NCI-H510A treated with DMSO at 0.1 percent for 48 hours (cell line): ENCODE measurements at regions not wholly inside any gene's neighbourhood (a gene's known extent, or its start where the extent isn't known, plus 50 kb on each side); places are given as distances from the start of the nearest gene placed in this dataset.
"Not testable (repeated sequence)": the region's sequence is repeated elsewhere in the genome, so short reads cannot be mapped to it uniquely, and the experiment has no call there.

Experiments
- DNase-seq: peaks from one replicate; lab custom pipeline; 2025; lab: John Stamatoyannopoulos, UW

DNA sequence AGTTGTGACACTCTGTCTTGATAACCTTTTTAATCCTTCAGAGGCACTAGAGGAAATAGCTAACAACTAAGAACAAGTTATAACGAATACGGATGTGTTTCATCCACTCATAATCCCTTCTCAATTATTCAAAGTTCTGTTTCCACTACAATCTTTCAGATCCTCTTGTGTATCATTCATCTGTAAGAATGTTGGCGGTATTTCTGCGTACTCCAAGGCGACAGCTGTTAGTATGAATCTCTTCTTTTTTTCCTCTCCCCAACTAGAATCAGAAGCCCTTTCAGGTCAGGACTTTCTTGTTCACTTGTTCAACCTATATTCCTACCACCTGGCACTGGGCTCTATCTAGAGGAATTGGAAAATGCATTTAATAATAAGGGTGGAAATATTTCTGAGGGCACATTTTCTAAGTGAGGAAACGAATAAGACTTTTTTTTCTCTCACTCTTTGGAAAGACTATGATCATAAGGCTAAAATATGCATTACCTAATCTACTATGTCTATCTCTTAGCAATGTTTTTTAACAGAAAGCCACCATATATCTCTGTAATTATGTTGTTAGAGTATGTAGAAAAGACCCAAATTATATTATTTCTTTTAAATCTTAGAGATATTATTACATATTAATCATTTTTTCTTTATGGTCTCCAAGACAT is 492.9 kb downstream of the PCDH20 start:
- no peak for DNase-seq

DNA sequence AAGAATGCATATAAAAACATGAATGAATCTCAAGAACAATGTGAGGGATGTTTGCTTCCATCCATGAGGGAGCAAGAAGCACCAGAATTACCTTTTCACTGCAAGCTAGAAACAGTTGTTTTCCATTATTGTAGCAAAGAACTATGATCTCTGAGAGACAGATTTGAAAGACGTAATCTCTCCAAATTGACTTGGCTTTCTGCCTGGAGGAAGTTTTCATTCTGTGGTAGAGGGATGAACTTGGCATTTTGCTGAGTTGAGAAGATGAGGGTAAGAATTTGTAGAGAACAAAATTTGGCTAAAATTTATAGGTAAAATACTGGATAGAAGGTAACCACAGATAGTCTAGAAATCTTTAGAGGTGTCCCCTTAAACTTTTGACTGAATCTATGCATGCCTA is 496.8 kb downstream of the TDRD3 start:
- no peak for DNase-seq

GRCh38 chr13:60887711-60888110 is 490.7 kb downstream of the TDRD3 start:
- DNase-seq = no peak

DNA sequence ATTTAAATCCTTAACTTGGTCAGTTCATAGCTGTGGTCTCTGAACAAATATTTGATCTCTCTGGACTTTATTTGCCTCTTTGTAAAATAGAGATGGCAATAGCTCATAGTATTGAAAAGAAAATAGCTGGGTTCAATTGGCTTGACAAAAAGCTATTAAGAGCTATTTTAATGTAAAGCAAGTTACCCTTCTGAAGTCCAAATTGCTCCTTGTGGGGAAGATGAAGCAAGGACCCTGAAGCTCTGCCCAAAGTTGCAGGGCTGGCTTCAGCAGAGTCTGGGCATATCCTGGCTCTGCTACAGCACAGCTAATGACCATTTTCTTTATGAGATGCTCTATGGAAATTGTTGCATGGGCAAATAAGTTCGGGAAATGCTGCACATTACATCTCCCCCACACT is 484.5 kb downstream of the TDRD3 start:
- no peak for DNase-seq

- no peak for DNase-seq
Measured at GRCh38 chr13:60873116-60873515, 476.1 kb downstream of the TDRD3 start.

DNA sequence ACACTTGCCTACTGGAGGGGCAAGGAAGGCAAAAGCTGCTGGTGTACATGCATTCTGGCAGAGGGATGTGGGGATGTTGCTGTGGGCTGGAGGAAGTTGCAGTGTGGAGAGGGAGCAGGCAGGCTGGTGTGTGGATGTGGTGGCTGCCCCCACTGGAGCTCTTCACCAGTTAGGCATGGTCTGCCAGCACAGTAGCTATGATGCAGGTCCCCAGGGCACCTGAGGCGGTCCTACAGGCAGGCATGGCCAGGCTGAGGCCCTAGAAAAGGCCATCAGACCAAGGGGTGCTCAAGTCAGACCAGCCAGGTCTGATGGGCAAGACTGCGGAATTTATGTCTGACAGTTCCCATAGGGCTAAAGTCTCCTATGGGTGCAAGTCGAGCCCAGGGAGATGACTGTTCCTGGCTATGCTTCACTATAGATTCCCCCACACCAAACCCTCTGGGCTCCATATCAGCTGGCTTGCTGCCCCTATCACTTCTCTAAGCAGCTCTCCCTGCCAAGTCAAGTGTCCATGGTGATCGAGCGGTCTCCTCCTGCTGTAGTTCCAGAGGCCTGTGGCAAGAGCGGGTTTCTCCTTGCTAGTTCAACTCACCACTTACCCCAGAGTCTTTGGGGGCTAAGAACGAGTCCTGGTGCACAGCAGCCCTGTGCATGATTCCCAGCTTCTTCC is 473.1 kb downstream of the TDRD3 start:
- no peak for DNase-seq

GRCh38 chr13:60869225-60869624 is 472.2 kb downstream of the TDRD3 start:
- DNase-seq = no peak

GRCh38 chr13:60862036-60862435 is 465.0 kb downstream of the TDRD3 start:
- DNase-seq = no peak

DNA sequence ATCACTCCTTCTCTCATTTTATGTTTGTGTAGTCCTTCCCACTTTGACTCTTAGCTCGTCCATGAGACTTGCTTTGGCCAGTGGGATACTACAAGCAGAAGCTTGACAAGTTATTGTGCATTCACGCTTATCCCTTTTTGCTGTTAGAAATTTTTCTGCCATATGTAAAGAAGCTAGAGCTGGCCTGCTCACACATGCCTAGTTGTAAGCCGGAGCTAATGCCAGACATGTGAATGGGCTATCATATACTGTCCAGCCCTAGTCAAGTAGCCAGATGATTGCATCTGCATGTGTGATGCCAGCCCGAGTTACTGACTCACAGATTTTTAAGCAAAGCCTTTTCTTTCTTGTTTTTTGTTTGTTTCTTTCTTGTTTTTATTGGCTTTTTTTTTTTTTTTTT is 460.7 kb downstream of the TDRD3 start:
- DNase-seq = no peak

- DNase-seq = no peak
Measured at GRCh38 chr13:60852886-60853285, 455.9 kb downstream of the TDRD3 start.

- DNase-seq = no peak
Measured at GRCh38 chr13:60851378-60851777, 454.4 kb downstream of the TDRD3 start.

DNA sequence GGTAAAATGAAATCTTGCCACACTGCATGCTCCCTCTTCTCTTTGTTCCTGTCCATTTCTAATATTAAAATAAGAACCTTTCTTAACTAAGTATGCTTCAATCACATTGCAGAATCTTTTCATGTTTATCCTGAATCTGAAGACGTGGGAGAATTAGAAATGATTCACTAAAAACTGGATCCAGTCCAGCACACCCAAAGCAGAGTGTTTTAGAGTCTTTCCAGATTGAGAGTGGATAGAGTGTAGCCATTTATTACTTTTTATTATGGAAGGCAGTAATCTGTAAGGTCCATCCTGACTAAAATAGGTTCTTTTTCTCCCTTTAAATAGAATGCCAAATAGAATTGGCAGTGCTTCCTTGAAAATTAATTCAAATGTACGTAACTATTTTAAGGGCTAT is 453.5 kb downstream of the TDRD3 start:
- DNase-seq = no peak

GRCh38 chr13:60838581-60838980 is 441.6 kb downstream of the TDRD3 start:
- DNase-seq = no peak

- DNase-seq = no peak
Measured at GRCh38 chr13:60837806-60838205, 440.8 kb downstream of the TDRD3 start.

GRCh38 chr13:60836821-60837220 is 439.8 kb downstream of the TDRD3 start:
- DNase-seq = no peak

- no peak for DNase-seq
Measured at GRCh38 chr13:60811581-60811980, 414.6 kb downstream of the TDRD3 start.

GRCh38 chr13:60805640-60806039 is 408.6 kb downstream of the TDRD3 start:
- not testable (repeated sequence) for DNase-seq

DNA sequence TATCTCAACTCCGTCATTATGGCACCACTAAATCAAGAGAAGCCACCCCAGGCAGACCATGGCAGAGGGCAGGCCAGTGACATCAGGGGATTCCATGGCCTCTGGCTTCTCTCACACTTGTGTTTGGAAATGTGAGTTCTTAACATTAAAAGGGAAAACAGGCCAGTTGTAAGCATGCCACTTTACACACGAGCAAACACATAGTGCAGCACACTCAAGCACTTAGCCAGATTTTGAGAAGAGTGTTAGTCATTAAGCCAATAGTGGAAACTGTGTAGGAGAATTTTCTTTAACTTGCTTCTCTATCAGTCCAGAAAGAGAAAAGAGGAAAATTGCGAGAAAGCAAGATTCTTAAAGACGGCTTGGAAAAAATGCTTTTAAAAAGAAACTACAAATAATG is 401.5 kb downstream of the TDRD3 start:
- no peak for DNase-seq

- DNase-seq = no peak
Measured at GRCh38 chr13:60797112-60797511, 400.1 kb downstream of the TDRD3 start.

GRCh38 chr13:60794751-60795150 is 397.7 kb downstream of the TDRD3 start:
- DNase-seq = no peak

GRCh38 chr13:60790620-60791019 is 393.6 kb downstream of the TDRD3 start:
- DNase-seq = no peak

DNA sequence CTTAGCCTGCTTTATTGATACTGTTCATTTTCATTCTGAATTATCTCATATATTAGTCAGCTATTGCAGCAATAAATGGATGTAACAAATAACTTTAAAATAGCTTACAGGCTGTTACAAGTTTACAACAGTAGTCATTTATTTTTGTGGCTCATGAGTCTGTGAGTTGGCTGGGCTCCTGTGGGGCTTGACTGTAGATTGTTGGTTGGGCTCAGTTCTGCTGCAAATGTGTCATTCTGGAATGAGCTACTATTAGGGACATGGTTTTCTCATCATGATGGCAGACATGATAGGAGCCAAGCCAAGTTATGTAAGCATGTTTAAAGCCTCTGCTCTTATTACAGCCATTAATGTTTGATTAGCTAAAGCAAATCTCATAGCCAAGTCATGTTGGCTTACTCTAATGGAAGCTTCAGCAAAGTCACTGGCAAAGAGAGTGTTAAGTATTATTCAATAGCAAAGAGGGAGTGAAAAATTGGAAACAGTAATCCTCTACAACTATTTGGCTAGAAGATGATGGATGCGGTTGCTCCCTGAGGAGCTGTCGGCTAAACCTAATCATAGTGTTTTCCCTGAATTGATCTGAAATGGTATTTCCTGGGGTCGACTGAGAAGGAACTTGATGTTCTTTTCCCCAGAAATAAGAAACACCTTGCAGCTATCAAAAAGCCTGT is 391.3 kb downstream of the TDRD3 start:
- DNase-seq = no peak

DNA sequence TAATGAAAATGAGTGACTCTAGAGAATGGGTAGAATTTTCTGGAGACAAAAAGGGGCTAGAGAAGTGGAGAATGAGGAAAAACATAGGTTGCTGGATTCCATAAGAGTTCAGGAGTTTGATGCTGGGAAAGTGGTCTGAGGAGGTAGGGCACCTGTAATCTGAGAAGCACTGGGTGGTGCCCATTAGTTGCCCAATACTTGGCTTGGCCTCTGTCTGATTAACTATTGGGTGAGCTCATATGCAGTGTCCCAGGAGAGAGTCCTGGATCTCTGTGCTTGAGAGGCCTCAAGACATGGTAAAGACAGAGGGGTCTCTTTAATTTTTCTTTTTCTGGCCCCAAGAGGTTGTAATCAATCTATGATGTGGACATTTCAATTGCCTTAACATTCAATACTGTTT is 390.1 kb downstream of the TDRD3 start:
- no peak for DNase-seq
